B cell (primary cell): ENCODE measurements at regions not wholly inside any gene's neighbourhood (a gene's known extent, or its start where the extent isn't known, plus 50 kb on each side); places are given as distances from the start of the nearest gene placed in this dataset.

Experiments
- EZH2 ChIP-seq: IDR thresholded peaks from 2 replicates; pipeline ENCODE4 v1.6.1; 2012; ENCODE audit warnings: borderline replicate concordance, low read depth, mild to moderate bottlenecking, moderate library complexity, low read length; ENCODE audit not compliant: insufficient read depth, poor library complexity, severe bottlenecking
- TF ChIP-seq, protein P1 (sequence below): fragments of 200-600 bp; IDR thresholded peaks from one replicate; pipeline ENCODE4 v1.8.0; 2022; ENCODE audit warnings: antibody characterized with exemption, mild to moderate bottlenecking

DNA sequence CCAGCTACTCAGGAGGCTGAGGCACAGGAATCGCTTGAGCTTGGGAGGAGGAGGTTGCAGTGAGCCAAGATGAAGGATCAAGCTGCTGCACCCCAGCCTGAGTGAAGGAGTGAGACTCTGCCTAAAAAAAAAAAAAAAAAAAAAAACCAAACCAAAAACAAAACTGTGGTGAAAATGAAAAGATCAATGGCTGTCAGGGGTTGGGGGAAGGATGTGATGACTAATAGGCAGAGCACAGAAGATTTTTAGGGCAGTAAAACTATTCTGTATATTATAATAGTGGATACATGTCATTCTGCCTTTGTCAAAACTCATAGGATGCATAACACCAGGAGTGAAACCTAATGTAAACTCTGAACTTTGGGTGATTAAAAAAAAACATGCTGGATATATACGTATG, 69.9 kb upstream of the ELOVL6 start:
- TF ChIP-seq, protein P1, sequence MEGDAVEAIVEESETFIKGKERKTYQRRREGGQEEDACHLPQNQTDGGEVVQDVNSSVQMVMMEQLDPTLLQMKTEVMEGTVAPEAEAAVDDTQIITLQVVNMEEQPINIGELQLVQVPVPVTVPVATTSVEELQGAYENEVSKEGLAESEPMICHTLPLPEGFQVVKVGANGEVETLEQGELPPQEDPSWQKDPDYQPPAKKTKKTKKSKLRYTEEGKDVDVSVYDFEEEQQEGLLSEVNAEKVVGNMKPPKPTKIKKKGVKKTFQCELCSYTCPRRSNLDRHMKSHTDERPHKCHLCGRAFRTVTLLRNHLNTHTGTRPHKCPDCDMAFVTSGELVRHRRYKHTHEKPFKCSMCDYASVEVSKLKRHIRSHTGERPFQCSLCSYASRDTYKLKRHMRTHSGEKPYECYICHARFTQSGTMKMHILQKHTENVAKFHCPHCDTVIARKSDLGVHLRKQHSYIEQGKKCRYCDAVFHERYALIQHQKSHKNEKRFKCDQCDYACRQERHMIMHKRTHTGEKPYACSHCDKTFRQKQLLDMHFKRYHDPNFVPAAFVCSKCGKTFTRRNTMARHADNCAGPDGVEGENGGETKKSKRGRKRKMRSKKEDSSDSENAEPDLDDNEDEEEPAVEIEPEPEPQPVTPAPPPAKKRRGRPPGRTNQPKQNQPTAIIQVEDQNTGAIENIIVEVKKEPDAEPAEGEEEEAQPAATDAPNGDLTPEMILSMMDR, result no peak
- no peak for TF ChIP-seq EZH2
